ENCODE measurements at regions not wholly inside any gene's neighbourhood (a gene's known extent, or its start where the extent isn't known, plus 50 kb on each side); places are given as distances from the start of the nearest gene placed in this dataset.

DNA sequence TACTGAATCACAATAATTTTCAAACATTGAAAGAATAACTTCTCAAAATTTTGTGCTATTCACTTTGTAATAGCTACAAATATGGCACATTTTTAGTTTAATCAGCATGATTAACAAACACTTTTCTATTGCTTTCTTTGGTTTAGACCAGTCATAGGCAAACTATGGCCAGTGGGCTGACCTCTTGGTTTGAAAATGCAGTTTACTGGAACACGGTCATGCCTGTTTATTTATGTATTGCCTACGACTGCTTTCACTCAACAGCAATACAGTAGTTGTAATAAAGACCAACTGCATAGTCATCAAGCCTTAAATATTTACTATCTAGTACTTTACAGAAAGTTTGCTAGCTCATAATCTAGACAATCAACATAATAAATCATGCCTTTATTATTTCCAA is 810.8 kb downstream of the TLE1 start:
- H3K4me3 ChIP-seq (ENCODE audit: control insufficient read depth in 2 of 3, extremely low read depth in 1 of 3, insufficient read depth in 2 of 3, low read depth in 1 of 3, low read length in 3 of 3): no peak overlapping the region
- no peaks in the 10 kb centered on the region for H4K20me1 ChIP-seq (ENCODE audit: control insufficient read depth, extremely low read depth, insufficient read depth, low read length)
- H2AFZ ChIP-seq (ENCODE audit: control insufficient read depth, low read length): no peak overlapping the region
- no peak for DNase-seq (ENCODE audit: low read depth, low spot score)
- H3K36me3 ChIP-seq (ENCODE audit: control insufficient read depth in 2 of 2, extremely low read depth in 1 of 2, insufficient read depth in 2 of 2, low read length in 2 of 2): no peaks in the 10 kb centered on the region
- no peak overlapping the region for H3K27ac ChIP-seq (ENCODE audit: control insufficient read depth, insufficient read depth, low read length)
- H3K9me3 ChIP-seq (ENCODE audit: control insufficient read depth, low read depth, low read length): no peaks in the 10 kb centered on the region
- TF ChIP-seq, protein P1, sequence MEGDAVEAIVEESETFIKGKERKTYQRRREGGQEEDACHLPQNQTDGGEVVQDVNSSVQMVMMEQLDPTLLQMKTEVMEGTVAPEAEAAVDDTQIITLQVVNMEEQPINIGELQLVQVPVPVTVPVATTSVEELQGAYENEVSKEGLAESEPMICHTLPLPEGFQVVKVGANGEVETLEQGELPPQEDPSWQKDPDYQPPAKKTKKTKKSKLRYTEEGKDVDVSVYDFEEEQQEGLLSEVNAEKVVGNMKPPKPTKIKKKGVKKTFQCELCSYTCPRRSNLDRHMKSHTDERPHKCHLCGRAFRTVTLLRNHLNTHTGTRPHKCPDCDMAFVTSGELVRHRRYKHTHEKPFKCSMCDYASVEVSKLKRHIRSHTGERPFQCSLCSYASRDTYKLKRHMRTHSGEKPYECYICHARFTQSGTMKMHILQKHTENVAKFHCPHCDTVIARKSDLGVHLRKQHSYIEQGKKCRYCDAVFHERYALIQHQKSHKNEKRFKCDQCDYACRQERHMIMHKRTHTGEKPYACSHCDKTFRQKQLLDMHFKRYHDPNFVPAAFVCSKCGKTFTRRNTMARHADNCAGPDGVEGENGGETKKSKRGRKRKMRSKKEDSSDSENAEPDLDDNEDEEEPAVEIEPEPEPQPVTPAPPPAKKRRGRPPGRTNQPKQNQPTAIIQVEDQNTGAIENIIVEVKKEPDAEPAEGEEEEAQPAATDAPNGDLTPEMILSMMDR (optimal IDR thresholded peaks at IDR 0.05 in 1 of 3, IDR thresholded peaks at IDR 0.05 in 1 of 3, conservative IDR thresholded peaks at IDR 0.05 in 1 of 3; ENCODE audit: extremely low read depth in 1 of 3, insufficient read depth in 2 of 3, low read length in 3 of 3): no peak
- TF ChIP-seq EZH2 (IDR thresholded peaks at IDR 0.05; ENCODE audit: low read length): no peak
- dilution Hi-C loops (cut with MboI; ENCODE audit: extremely low pct_ligation_motif_present, low sequenced_read_pairs): no loop called here
- H3K9me1 ChIP-seq (ENCODE audit: control insufficient read depth, extremely low read depth, insufficient read depth, low read length): no peaks in the 10 kb centered on the region
- H3K27me3 ChIP-seq (ENCODE audit: control insufficient read depth, extremely low read depth, insufficient read depth, low read length): no peaks in the 10 kb centered on the region
- no peak overlapping the region for H3K9ac ChIP-seq (ENCODE audit: control insufficient read depth, extremely low read depth, insufficient read depth, low read length)
- no peak for FAIRE-seq
- H3K4me1 ChIP-seq (ENCODE audit: control insufficient read depth, extremely low read depth, insufficient read depth, low read length): peaks cover 22% of the 10 kb centered on the region
- no peaks in the 10 kb centered on the region for H3K79me2 ChIP-seq (ENCODE audit: control insufficient read depth, insufficient read depth, low read length)
- H3K4me2 ChIP-seq (ENCODE audit: control insufficient read depth, extremely low read depth, insufficient read depth, low read depth, low read length): no peak overlapping the region

DNA sequence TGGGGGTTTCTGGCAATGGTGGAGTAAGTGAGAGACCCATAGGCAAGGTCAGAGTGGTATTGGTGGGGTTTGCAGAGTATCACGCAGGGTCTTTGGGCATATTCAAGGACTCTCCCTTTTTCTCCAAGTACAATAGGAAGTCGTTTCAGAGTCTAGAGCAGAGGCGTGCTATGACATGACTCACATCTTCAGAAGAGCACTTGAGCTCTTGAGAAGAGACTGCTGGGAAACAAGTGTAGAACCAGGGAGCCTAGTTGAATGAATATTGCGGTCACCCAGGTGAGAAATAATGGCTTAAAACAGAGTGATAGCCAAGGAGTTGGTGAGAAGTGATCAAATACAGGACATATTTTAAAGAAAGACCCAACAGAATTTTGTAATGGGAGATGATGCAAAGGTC is 813.4 kb downstream of the TLE1 start:
- FAIRE-seq (peak; percentile 43), DNase-seq (ENCODE audit: low read depth, low spot score) (no peak)
- TF ChIP-seq, protein P1 (optimal IDR thresholded peaks at IDR 0.05 in 1 of 3, IDR thresholded peaks at IDR 0.05 in 1 of 3, conservative IDR thresholded peaks at IDR 0.05 in 1 of 3; ENCODE audit: extremely low read depth in 1 of 3, insufficient read depth in 2 of 3, low read length in 3 of 3): no peak
- TF ChIP-seq EZH2 (IDR thresholded peaks at IDR 0.05; ENCODE audit: low read length): no peak
- Histone ChIP-seq H3K79me2 (ENCODE audit: control insufficient read depth, insufficient read depth, low read length) (no peaks in the 10 kb centered on the region), H3K27me3 (ENCODE audit: control insufficient read depth, extremely low read depth, insufficient read depth, low read length) (no peaks in the 10 kb centered on the region), H3K36me3 (ENCODE audit: control insufficient read depth in 2 of 2, extremely low read depth in 1 of 2, insufficient read depth in 2 of 2, low read length in 2 of 2) (no peaks in the 10 kb centered on the region), H4K20me1 (ENCODE audit: control insufficient read depth, extremely low read depth, insufficient read depth, low read length) (no peaks in the 10 kb centered on the region), H3K4me1 (ENCODE audit: control insufficient read depth, extremely low read depth, insufficient read depth, low read length) (peaks cover 23% of the 10 kb centered on the region), H3K9me3 (ENCODE audit: control insufficient read depth, low read depth, low read length) (no peaks in the 10 kb centered on the region), H3K9ac (ENCODE audit: control insufficient read depth, extremely low read depth, insufficient read depth, low read length) (no peak overlapping the region), H3K27ac (ENCODE audit: control insufficient read depth, insufficient read depth, low read length) (no peak overlapping the region), H3K4me2 (ENCODE audit: control insufficient read depth, extremely low read depth, insufficient read depth, low read depth, low read length) (no peak overlapping the region), H3K4me3 (ENCODE audit: control insufficient read depth in 2 of 3, extremely low read depth in 1 of 3, insufficient read depth in 2 of 3, low read depth in 1 of 3, low read length in 3 of 3) (no peak overlapping the region), H3K9me1 (ENCODE audit: control insufficient read depth, extremely low read depth, insufficient read depth, low read length) (no peaks in the 10 kb centered on the region), H2AFZ (ENCODE audit: control insufficient read depth, low read length) (peak overlapping the region; percentile 41)
- dilution Hi-C loops (cut with MboI; ENCODE audit: extremely low pct_ligation_motif_present, low sequenced_read_pairs): no loop called here
